ENCODE measurements at regions not wholly inside any gene's neighbourhood (a gene's known extent, or its start where the extent isn't known, plus 50 kb on each side); places are given as distances from the start of the nearest gene placed in this dataset.

DNA sequence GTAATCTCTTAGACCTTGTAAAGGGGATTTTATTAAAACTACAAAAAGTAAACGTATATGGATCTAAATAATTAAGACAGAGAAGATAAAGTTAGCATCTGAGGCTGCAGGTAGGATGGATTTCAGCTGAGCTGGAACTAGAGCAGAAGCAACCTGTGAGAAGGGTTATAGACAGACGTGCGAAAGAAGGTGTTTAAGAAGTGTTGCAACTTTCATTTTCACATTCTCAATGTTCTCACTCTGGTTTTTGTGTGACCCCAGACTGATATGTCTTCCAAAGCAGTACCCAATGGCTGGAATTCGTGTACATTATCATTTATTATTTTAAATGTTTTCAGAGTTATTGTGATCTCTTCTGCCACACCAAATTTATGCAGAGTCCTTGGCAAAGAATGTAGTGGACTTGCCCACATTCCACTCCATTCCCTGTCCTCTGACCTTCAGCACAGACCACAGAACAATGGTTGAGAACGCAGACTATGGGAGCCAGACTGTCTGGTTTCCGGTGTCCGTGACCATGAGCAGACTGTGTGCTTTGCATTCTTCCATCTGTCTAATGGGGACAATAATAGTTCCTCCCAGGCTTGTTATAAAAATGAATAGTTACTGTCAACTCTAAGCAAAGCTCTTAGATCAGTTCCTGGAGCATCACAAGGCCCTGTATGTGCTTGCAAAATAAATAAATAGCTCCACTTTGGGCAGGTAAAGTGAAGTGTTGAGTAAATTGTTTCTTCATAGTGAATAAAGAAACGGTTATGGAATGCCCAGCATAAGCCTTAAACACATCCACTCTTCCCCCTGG lies 140.6 kb upstream of the SAMSN1 start:
- no peak overlapping the region for H3K27ac ChIP-seq (ENCODE audit: insufficient read length, low read depth, low read length)
- no peak overlapping the region for H2AK5ac ChIP-seq (ENCODE audit: insufficient read length, low read length)
- no peak overlapping the region for H3K18ac ChIP-seq (ENCODE audit: insufficient read length, low read depth, low read length)
- peaks cover 0 to 6% (median 5%) of the 10 kb centered on the region in 3 experiments; a peak in 3 of 7 replicates for H3K36me3 Mint-ChIP-seq (ENCODE audit: insufficient read depth in 1 of 3, low read depth in 3 of 3)
- no peak overlapping the region for H4K8ac ChIP-seq (replicated peaks; ENCODE audit: insufficient read length, low read depth, low read length)
- H4K5ac ChIP-seq (ENCODE audit: insufficient read length, low read depth, low read length), result no peak overlapping the region
- no peak overlapping the region for H3K4me2 ChIP-seq (ENCODE audit: insufficient read depth, insufficient read length, low read length)
- H3K4ac ChIP-seq (ENCODE audit: low read depth, low read length), result no peak overlapping the region
- no peaks in the 10 kb centered on the region for H3K79me2 ChIP-seq (ENCODE audit: insufficient read depth, low read length)
- peaks cover 19 to 20% of the 10 kb centered on the region in 2 experiments for H3K4me1 Mint-ChIP-seq
- H3K14ac ChIP-seq (ENCODE audit: insufficient read depth, low read length), result no peak overlapping the region
- TF ChIP-seq, protein P1, sequence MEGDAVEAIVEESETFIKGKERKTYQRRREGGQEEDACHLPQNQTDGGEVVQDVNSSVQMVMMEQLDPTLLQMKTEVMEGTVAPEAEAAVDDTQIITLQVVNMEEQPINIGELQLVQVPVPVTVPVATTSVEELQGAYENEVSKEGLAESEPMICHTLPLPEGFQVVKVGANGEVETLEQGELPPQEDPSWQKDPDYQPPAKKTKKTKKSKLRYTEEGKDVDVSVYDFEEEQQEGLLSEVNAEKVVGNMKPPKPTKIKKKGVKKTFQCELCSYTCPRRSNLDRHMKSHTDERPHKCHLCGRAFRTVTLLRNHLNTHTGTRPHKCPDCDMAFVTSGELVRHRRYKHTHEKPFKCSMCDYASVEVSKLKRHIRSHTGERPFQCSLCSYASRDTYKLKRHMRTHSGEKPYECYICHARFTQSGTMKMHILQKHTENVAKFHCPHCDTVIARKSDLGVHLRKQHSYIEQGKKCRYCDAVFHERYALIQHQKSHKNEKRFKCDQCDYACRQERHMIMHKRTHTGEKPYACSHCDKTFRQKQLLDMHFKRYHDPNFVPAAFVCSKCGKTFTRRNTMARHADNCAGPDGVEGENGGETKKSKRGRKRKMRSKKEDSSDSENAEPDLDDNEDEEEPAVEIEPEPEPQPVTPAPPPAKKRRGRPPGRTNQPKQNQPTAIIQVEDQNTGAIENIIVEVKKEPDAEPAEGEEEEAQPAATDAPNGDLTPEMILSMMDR (conservative IDR thresholded peaks at IDR 0.05), result no peak
- no peak overlapping the region for H3K23ac ChIP-seq (ENCODE audit: insufficient read length, low read depth, low read length)
- H3K4me1 ChIP-seq (ENCODE audit: insufficient read depth, low read length), result no peaks in the 10 kb centered on the region
- H2BK5ac ChIP-seq (ENCODE audit: insufficient read length, low read length), result no peak overlapping the region
- no CpG with 5 or more reads among the region's 8 CpGs for WGBS (ENCODE audit: extremely low coverage, insufficient read length, low lambda C conversion rate)
- peaks cover 0 to 5% of the 10 kb centered on the region in 2 experiments; a peak in 1 of 5 replicates for H3K9me3 Mint-ChIP-seq
- H3K27ac Mint-ChIP-seq, result no peak overlapping the region
- H2BK20ac ChIP-seq (ENCODE audit: low read depth, low read length, poor library complexity, severe bottlenecking), result no peak overlapping the region
- no peak overlapping the region for H4K91ac ChIP-seq (ENCODE audit: insufficient read length, low read depth, low read length)
- no peak overlapping the region for H3T11ph ChIP-seq (ENCODE audit: low read length)
- H4K20me1 ChIP-seq (ENCODE audit: control insufficient read depth, insufficient read depth, insufficient read length), result no peaks in the 10 kb centered on the region
- H3K27me3 ChIP-seq (ENCODE audit: insufficient read depth, low read length), result no peaks in the 10 kb centered on the region
- H3K79me1 ChIP-seq (ENCODE audit: insufficient read depth, low read depth, low read length, poor library complexity, severe bottlenecking), result no peaks in the 10 kb centered on the region
- H3K56ac ChIP-seq (ENCODE audit: insufficient read length, low read depth, low read length), result no peak overlapping the region
- no peak overlapping the region for H3K9ac ChIP-seq (ENCODE audit: extremely low read depth, insufficient read length, low read length)
- no peaks in the 10 kb centered on the region for H3K9me3 ChIP-seq (ENCODE audit: control insufficient read depth, low read depth, low read length)
- no peak for DNase-seq
- no peak overlapping the region for H3K4me3 Mint-ChIP-seq
- H2BK12ac ChIP-seq (ENCODE audit: insufficient read length, low read depth, low read length), result no peak overlapping the region
- H2BK120ac ChIP-seq (ENCODE audit: low read depth, low read length, poor library complexity, severe bottlenecking), result no peak overlapping the region
- H3K27me3 Mint-ChIP-seq (ENCODE audit: low read depth), result no peaks in the 10 kb centered on the region
- H2BK15ac ChIP-seq (ENCODE audit: low read depth, low read length), result no peak overlapping the region
- H2AFZ ChIP-seq (ENCODE audit: low read length), result no peak overlapping the region
- H3K23me2 ChIP-seq (ENCODE audit: insufficient read length, low read depth, low read length, poor library complexity, severe bottlenecking), result no peaks in the 10 kb centered on the region

All from H9 (cell line).